ENCODE measurements at regions not wholly inside any gene's neighbourhood (a gene's known extent, or its start where the extent isn't known, plus 50 kb on each side); places are given as distances from the start of the nearest gene placed in this dataset.

DNA sequence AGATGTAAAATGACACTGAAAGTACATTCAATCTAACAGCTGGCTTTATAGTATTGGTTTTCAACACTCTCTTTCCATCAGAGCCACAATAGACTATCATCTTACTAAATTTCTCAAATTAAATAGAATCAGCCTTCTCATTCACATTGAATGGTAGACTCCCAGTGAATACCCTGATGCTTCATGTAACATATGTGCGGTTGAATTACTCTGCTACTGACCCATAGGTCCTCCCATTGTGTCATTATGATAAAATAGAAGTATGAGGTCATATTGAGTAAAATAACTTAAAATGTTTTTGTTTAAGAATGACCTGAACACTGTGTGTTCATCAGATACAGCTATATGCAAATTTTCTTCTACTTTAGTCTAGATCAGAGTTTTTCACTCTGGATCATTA, 75.9 kb upstream of the ADAMTSL1 start:
- H3K4me3 ChIP-seq (replicated peaks; ENCODE audit: low read depth, low read length), result no peak overlapping the region
- TF ChIP-seq, protein P1, sequence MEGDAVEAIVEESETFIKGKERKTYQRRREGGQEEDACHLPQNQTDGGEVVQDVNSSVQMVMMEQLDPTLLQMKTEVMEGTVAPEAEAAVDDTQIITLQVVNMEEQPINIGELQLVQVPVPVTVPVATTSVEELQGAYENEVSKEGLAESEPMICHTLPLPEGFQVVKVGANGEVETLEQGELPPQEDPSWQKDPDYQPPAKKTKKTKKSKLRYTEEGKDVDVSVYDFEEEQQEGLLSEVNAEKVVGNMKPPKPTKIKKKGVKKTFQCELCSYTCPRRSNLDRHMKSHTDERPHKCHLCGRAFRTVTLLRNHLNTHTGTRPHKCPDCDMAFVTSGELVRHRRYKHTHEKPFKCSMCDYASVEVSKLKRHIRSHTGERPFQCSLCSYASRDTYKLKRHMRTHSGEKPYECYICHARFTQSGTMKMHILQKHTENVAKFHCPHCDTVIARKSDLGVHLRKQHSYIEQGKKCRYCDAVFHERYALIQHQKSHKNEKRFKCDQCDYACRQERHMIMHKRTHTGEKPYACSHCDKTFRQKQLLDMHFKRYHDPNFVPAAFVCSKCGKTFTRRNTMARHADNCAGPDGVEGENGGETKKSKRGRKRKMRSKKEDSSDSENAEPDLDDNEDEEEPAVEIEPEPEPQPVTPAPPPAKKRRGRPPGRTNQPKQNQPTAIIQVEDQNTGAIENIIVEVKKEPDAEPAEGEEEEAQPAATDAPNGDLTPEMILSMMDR (IDR thresholded peaks at IDR 0.05; ENCODE audit: low read depth, low read length, missing control alignments), result no peak
- no peak for DNase-seq (ENCODE audit: extremely low read depth, low read depth)

DNA sequence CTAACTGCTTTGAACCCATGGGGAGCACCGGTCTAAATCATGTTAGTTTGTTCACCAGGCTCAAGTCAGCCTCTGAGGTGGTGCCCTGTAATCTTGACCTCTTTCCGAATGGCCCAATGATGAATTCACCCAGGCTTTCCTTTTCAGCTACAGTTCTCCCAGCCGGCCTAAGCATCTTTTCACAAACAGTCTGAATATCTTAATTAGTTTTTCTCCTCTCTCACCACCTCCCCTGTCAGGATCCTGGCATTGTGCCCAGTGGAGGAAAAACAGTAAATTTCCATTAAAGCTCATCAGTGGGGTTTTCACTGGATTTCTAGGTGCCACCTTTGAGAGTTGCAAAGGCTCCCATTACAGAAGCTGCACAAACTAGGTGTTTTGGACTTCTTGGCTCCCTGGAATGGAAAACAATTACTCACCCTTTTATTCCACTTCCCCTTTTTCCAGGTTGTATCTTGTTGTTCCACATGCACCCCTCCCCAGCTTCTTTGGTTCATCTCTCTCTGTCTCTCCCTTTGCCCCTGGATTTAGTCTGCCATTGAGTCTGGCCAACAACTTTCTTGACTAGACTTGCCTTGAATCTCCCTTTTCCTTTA, 69.4 kb upstream of the ADAMTSL1 start:
- DNase-seq (ENCODE audit: extremely low read depth, low read depth), result no peak
- TF ChIP-seq, protein P1 (IDR thresholded peaks at IDR 0.05; ENCODE audit: low read depth, low read length, missing control alignments), result no peak

DNA sequence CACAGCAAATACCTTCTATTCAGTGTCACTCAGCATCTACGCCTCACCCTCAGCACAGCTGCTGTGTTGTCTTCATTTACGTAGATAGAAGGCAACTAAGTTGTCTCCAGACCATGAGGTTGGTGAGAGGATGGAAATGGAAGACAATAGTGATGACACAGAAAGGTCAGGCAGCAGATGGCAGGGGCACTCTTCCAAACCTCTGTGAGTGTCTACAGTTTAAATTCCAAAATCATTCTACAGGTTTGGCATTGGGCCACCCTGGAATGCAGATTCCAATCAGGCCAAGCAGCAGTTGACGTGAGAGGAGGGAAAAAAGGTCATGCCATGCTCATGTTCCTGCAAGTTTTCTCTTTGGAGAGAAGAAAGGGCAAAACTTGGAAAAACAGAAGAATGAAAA, 68.7 kb upstream of the ADAMTSL1 start:
- peak; percentile 31 for DNase-seq (ENCODE audit: extremely low read depth, low read depth)
- TF ChIP-seq, protein P1 (IDR thresholded peaks at IDR 0.05; ENCODE audit: low read depth, low read length, missing control alignments), result no peak

More for the DNA sequence above, 69.4 kb upstream of the ADAMTSL1 start:
- no peak overlapping the region for H3K4me3 ChIP-seq (replicated peaks; ENCODE audit: low read depth, low read length)

DNA sequence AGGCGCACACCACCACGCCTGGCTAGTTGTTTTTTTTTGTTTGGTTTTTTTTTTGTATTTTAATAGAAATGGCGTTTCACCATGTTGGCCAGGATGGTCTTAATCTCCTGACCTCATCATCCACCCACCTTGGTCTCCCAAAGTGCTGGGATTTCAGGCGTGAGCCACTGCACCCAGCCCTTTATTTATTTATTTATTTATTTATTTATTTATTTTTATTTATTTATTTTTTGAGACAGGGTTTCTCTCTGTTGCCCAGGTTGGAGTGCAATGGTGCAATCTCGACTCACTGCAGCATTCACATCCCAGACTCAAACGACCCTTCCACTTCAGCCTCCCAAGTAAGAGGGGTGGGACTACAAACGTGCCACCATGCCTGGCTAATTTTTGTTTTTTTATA, 63.0 kb upstream of the ADAMTSL1 start:
- H3K4me3 ChIP-seq (replicated peaks; ENCODE audit: low read depth, low read length), result no peak overlapping the region
- TF ChIP-seq, protein P1 (IDR thresholded peaks at IDR 0.05; ENCODE audit: low read depth, low read length, missing control alignments), result no peak
- no peak for DNase-seq (ENCODE audit: extremely low read depth, low read depth)

More for the DNA sequence above, 68.7 kb upstream of the ADAMTSL1 start:
- no peak overlapping the region for H3K4me3 ChIP-seq (replicated peaks; ENCODE audit: low read depth, low read length)

DNA sequence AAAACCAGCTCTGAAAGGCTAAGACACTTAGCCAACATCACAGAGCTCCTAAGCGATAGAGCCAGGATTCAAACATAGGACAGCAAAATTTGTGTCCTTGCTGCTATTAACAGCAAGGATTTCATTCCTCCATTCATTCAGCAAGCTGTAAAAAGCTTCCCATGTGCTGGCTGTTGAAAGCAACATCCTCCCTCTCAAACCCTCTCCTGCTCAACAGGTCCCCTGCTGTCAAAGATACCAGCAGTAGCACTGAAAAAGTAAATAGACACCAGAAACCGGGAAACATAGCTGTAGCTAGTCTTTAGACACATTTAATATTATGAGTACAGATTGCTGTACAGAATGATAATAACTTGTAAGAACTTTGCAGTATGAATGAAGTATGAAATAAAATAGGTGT, 52.6 kb upstream of the ADAMTSL1 start:
- DNase-seq (ENCODE audit: extremely low read depth, low read depth), result no peak
- TF ChIP-seq, protein P1 (IDR thresholded peaks at IDR 0.05; ENCODE audit: low read depth, low read length, missing control alignments), result no peak
- no peak overlapping the region for H3K4me3 ChIP-seq (replicated peaks; ENCODE audit: low read depth, low read length)

DNA sequence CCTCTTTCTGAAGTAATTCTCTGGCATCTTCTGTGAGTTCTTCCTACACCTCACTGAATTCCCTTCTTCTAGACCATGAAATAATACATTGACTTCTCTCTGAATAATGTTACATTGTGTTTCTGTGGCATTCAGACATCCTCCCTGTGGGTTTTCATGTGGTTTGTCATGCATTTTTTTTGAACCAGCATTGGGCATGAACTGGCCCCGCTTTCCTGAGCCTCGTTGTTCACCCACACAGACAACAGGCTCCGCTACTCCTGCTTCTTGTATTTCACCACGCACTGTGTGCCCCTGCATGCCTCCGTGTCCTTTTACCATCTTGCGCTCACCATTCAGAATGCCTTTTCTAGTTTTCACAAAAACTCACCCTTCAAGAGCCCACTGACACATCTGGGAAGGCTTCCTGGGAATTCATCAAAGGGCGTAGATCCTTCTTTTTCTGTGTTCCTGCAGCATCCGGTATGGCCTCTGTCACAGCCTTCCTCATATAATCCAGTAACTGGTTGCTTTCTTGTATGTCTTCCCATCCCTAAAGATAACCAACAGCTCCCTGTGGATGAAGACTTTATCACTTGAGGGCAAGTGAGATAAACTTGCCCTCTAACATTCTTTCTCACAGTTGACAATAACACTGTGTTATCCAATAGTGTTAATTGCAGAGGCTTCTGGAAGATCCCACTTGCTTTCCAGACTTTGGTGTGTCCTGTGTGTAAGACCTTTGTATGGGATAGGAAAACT, 51.5 kb upstream of the ADAMTSL1 start:
- DNase-seq (ENCODE audit: extremely low read depth, low read depth), result no peak
- H3K4me3 ChIP-seq (replicated peaks; ENCODE audit: low read depth, low read length), result no peak overlapping the region
- TF ChIP-seq, protein P1 (IDR thresholded peaks at IDR 0.05; ENCODE audit: low read depth, low read length, missing control alignments), result no peak

Measured in HFF-Myc (cell line).